ENCODE measurements at regions not wholly inside any gene's neighbourhood (a gene's known extent, or its start where the extent isn't known, plus 50 kb on each side); places are given as distances from the start of the nearest gene placed in this dataset.
"Not testable (repeated sequence)": the region's sequence is repeated elsewhere in the genome, so short reads cannot be mapped to it uniquely, and the experiment has no call there.

DNA sequence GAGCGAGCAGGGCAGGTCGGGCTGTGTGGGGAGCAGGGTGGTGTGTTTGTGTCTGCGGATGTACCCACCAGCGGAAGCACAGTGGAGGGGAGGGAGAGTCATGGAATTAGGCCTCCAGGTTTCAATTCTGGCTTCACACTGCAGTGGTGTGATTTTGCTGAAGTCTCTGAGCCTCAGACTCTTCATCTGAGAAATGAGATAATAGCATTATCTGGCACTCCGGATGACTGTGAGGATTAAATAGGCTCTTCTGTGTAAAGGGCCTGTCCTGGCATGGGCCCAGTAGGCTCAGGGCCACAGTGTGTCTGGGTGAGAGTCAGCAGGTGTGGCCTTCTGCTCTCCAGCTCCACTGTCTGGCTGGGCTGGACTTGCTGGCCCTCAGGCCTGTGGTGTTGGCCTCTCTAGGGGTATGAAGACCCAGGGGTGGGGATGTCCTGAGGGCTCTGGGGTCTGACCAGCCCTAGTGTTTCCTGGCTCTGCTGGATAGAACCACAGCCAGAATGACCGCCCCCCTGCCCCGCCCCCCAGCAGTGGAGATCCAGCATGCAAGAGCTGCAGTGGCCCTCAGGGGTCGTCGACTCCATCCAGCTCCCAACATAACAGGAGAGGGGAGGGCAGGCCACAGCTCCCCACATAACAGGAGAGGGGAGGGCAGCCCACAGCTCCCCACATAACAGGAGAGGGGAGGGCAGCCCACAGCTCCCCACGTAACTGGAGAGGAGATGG is 178.6 kb downstream of the RPS24 start:
- DNase-seq, result no peak

DNA sequence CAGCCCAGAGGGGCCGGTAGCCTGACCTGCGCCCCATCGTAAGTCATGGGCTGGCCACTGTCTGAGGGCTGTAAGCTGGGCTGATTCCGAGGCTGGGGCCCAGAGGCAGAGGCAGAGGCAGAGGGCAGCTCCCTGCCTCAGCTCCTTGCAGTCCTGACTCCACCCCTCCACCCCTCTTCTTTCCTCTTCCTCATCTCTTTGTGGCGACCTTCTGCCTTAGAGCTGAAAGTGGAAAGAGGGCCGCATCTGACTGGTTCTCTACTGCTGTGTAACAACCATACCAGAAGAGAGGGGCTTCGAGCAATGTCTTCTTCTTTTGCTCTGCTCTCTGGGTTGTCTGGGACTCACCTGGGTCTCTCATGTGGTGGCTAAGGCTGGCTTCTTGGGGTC is 179.1 kb downstream of the RPS24 start:
- no peak for DNase-seq

DNA sequence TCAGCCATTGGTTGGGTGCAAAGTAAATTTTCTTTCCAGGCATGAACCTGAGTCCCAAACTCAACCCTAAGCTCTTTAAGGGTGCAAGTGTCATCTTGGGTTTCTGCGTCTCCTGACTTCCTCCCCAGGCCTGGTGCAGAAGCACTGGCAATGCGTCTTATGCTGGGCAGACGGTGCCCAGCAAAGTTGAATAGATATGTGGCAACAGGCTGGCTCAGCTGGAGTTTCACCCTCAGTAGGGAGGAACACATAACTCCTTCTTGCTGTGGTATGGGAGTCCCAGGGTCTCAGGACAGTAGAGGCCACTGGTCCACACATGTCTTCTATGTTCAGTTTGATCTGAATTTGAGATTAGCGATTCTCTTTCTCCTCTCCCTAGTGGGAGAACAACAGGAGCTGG is 181.3 kb downstream of the RPS24 start:
- no peak for DNase-seq

DNA sequence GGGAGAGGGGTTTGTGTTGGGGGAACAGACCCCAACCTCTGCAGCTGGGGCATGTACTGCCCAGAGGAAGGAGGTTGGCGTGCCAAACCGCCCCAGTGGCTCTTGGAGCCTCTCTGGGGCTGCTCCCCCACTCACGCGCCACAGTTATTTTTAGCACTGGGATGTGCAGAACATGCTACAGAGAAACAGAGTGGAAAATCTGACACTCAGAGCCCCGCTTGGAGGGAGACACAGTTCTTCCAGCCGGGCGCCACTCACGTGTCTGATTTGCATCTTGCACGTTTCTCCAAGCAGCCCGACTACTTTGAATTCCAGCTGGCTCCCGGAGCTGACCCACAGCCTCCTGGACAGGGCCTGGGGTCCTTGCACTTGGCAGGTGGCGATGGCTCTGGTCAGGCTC is 182.0 kb downstream of the RPS24 start:
- peak; percentile 92 for DNase-seq

DNA sequence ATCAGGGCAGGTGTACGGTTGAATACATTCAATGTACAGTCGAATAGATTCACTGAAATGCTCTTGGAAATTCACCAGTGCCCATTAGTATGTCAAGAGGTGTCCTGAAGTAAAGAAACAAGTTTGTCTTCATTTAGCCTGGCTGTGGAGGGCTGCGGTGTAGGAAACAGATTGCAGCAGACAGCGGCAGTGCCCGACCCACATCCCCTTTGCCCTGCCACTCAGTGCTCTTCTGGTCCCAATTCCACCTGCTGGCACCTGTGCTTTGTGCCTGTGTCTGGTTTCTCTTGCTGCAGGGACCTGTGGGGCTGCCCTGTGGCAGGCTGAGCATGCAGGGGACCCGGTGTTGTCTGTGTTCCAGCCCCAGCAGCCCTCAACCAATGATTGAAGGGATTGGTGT is 183.7 kb downstream of the RPS24 start:
- DNase-seq, result no peak

DNA sequence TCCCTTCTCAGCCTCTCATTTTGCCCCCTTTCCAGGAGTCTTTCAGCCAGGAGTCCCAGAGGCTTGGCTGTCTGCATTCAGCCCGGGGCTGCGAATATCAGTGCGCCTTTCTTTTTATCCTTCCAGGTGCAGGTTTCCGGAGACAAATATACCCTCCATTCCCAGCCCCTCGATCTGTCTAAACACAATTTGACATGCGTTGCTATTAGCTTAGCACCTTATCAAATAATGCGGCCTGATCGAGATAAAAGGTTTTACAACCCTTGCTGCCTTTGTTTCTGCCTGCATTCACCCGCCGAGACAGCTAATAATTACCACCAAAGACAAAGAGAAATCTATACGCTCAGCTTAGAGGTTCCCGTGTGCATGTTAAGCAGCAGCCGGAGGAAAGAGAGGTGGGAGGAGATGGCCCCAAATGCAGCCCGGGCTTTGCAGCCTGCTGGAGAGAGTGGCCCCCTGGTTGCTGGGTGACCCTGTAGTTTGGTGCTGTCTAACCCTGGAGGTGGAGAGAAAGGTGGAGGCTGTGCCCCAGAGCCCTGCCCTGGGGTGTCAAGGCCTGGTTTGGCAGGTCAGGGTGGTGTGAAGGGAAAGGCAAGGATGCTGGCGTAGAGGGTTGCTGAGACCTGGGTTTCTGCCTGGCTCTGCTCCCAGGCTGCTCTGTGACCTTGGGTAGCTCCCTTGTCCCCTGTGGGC is 185.3 kb downstream of the RPS24 start:
- no peak for DNase-seq

DNA sequence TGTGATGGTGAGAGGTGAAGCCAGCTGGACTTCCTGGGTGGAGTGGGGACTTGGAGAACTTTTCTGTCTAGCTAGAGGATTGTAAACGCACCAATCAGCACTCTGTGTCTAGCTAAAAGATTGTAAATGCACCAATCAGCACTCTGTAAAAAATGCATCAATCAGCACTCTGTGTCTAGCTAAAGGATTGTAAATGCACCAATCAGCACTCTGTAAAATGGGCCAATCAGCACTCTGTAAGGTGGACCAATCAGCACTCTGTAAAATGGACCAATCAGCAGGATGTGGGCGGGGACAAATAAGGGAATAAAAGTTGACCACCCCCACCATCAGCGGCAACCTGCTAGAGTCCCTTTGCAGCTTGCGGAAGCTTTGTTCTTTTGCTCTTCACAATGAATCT is 185.9 kb downstream of the RPS24 start:
- DNase-seq, result not testable (repeated sequence)

DNA sequence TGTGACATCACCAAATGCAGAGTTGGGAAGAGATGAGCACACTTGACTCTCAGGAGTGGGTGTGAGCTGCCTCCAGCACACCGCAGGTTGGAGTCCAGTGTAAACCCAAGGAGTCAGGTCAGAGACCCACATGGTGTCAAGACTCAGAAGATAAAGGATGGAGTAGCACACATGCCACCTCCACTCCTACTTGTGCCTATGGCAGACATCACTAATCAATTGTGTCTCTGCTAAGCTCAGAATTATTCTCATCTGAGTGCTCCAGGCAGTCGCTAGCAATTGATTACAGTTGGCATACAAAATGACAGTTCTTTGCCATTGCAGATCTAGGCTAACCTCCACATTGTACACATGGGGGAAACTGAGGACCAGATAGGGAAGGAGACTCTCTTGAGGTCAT is 187.1 kb downstream of the RPS24 start:
- DNase-seq, result no peak

DNA sequence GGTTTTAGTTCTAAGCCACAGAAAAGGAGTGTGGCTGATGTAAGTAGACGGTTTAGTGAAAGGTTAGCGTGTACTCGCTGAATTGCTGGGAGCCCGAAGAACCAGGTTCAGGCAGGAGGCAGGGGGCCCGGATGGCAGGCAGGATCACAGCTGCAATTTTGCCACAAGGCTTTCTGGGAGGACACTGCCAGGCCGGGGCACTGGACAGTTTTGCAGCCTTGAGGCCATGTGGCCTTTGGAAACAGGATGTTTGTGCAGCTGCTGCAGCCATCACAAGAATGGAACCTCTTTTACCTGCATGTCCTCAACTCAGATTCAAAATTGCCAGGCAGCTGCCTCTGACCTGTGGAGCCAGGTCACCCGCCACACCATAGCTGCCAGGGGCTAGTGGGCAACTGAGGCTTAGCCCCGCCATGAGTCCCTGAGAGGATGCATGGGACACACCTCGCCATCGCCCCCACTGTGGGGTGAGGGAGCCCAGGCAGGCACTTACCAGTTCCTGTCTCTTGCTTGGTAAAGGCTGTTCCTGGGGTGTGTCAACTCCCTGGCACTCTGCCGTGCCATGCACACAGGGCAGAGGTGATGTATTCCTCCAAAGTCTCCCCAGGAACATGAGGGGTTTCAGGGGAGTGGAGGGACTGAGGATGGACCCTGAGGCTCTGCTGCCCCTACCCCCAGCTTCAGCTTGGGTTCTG is 188.6 kb downstream of the RPS24 start:
- DNase-seq, result no peak

DNA sequence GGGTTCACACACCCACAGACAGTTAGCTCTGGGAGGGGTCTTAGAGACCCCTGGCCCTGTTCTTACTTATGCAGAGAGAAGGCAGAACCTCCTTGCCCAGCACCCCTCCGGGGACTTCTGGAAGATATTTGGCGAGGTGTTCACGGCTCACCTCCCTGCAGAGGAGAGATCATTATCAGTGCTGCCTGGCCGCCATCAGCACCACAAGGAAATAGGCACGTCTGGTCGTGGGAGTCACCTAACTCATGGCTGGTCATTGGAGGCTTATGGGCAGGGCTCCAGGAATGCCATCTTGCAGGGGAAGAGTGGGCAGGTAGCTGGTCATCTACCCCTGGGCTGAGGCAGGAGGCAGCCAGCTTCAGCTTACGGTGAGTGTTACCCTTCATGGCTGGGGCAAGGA is 189.4 kb downstream of the RPS24 start:
- DNase-seq, result no peak

DNA sequence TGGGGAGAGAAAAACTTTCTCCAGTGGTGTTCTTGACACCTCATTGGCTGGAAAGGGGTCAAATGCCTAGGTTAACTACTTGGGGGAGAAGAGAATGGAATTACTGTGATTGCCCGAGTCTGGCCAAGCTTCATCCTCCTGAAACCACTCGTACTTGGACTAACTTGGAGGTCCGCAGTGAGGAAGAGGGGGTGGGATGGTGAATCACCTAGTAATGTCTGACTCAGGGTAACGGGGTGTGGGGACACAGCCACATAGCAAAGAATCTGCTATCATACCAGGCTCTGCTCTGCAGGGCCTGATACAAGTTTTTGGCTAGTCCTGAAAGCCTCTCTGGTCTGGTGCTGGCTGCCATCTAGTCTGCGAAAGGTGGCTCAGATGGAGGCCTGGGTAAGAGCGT is 190.9 kb downstream of the RPS24 start:
- DNase-seq, result no peak

DNA sequence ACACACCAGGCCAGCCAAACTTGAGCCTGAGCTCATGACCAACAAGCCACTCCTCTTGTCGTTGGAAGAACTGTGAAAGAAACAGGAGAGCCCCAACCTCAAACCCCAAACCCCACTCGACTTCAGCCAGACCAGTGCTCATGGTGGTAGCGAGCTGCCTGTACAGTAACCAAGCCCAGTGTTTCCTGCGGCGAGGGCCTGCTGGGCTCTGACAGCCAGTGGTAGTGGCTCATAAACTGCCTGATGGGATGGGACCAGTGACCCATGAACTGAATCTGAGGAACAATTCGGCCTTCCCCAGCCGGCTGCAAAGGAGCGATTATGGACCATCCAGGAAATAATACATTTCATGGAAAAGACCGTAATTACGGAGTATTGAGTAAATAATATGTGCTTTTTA is 191.9 kb downstream of the RPS24 start:
- no peak for DNase-seq

DNA sequence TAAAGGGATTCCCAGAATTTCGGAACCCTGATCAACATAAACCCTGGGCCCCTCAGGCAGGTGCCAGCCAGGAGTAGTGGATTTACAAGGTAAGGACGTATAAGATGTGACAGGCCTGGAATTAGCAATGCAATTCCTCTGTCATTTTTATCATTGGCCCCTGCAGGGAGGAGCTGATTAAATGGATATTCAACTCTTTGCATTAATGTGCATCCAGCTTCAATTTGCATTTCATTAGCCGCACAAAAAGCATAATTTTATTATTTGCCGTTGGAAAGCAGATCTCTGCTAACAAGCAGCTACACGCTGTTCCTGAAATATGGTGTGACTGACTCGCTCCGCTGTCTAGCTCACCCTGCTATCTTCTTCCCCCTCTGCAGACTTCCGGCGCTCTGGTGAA is 195.8 kb downstream of the RPS24 start:
- DNase-seq, result no peak

DNA sequence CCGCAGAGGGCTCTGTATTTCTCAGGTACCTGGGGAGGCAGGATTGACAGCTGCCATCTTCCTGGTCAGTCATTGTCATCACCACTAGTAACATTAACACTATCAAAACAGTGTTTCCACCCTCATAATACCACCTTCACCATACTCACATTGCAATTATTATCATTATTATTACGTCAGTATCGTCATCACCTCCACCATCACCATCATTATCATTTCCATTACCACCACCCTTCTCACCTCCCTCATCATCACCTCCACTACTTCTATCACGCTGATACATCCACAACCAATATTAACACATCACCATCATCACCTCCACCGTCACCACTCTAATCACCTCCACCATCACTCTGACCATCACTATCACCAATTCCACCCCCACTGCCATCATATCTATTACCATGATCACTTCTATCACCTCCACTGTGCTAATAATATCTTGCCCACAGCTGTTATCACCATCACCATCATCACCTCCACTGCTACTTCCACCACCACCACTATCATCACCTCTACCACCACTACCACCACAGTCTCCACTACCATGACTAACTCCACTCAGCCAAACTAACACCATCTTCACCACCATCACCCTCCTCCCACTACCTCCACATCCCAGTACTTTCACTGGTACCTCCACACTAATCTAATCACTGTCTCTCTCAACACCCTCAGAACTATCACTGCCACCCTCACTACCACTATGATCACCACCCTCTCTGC is 196.4 kb downstream of the RPS24 start:
- DNase-seq, result no peak

DNA sequence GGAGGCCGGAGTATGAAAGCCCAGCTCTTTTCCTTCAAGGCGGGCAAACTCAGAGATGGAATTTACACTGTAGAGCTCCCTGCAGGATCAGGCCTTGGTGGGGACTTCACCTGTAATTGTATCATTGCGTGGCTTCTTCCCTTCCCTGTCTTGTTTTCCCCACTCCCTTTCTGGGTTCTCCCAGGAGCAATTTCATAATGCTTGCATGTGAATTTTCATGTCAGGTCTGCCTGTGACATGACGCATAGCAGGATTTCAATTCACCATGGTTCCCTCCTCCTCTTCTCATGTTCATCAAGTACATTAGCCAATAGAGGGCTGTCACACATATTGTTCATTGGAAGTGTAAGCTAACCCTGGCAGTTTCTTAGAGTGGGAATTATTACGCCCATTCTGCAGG is 197.7 kb downstream of the RPS24 start:
- no peak for DNase-seq

DNA sequence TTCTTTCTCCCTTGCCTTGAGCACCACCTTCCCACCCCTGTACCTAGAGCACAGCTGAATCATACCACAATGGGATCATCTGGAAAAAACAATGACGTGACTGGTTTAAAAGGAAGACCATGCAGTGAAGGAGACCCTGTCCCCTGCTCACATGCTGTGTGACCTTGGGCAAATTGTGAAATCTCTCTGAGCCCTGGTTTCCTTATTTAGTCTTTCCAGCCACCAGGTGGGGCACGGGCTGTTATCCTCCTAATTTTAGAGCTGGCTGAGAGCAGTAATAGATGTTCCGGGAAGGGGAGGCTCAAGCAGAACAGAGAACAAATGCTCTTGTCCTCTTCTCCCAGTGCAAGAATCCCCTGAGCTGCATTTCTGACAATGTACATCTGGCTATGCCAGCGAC is 198.3 kb downstream of the RPS24 start:
- DNase-seq, result no peak

DNA sequence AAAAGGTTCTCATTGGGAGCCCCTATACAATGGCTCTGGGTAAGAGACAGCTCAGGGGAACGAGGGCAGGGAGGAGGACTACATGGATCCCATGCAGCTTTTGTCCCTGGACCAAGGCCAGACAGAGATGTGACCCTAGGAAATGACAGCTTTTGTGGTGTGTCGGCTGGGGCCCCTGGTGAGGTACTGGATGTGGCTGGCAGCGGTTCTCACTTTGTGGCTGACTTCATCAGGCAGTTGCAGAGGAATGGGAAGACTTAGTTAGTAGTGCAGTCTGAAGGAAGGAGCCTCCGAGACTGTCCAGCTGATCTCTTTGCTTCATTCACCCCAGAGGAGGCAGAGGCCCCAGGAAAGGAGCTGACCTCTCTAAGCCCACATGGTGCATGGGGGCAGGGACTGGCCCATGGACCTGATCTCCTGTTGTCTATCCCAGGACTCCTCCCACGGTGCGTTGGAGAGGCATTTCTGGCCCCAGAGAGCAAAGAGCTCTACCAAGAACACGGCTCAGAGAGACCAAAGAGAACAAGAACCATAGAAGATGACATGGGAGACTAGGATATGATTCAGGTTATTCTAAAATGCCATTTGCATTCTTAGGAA is 202.9 kb downstream of the RPS24 start:
- DNase-seq, result no peak

DNA sequence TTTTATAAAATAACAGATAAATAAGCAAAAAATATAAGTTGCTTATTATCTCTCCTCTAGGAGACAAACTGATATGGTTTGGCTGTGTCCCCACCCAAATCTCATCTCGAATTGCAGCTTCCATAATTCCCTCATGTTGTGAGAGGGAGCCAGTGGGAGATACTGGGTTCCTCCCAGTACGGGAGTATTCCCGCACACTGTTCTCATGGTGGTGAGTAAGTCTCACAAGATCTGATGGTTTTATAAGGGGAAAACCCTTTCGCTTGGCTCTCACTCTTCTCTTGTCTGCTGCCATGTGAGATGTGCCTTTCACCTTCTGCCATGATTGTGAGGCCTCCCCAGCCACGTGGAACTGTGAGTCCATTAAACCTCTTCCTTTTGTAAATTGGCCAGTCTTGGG is 204.3 kb downstream of the RPS24 start:
- not testable (repeated sequence) for DNase-seq

DNA sequence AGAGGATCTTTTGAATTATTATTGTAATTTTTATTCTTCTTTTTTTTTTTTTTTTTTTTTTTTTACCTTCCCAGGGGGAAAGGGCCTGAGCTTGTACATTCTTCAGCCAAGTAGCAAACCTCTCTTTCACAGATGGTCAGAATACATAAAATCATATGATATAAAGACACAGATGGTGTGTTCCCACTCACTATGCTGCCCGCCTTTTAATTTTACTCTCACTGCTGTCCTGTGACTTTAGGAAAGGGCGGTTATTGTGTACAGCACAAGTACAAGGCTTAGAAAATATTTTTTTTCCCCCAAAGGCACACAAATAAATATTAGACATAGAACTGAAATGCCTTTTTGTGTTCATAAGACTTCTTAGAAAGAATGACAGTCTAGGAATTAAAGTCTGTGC is 213.6 kb downstream of the RPS24 start:
- no peak for DNase-seq

DNA sequence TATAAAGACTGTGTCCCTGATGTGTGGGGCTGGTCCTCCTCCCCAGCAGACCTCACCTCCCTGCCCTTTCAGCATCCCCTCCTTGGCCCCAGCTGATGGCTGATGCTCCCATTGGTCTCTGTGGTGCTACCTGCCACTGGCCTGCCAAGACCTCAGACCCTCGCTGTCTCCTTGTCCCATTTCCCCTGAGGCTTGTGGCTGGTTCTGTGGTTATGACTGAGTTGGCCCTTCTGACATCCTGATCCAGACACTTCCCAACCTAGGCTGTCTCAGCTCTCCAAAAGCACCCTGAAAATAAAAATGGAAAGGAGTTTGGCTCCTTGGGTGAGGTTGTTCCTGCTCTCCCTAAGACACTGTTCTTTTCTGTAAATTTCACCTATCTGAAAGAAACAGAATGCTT is 214.2 kb downstream of the RPS24 start:
- no peak for DNase-seq

DNA sequence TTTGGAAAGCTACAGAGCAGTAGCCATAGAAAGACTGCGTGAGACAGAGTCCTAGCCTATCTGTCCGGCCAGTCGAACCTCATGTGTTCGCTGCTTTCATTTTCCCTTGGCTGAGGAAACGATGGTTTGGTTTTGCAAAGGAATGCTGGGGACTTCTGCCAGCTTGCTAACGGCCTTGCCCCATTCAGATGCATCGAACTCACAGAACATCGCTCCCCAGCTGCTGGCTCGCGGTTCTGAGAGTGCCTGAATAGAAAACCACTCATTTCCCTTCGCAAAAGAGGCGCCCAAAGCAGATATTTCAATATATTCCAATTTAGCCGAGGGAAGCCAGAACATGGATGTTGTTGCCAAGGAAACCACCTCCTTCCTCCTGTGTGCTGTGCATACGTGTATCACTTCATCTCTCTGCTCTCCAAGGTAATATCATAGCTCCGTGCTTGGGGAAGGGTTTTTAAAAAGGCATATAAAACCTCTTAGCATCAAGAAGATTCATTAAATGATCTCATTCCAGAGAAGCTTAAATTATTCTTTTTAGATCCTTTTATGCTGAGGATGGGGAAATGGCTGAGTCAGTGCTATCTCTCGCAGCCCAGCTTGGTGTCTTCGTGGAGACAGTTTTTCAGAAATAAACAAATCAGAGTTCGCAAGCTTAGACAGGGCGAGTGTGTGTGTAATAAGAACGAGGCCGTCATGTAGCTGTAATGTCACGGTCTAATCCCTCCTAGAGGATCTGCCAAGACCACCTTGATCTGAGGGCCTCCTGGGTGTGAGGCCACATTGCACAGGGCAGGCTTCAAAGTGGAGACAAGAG is 215.2 kb downstream of the RPS24 start:
- peak; percentile 79 for DNase-seq

DNA sequence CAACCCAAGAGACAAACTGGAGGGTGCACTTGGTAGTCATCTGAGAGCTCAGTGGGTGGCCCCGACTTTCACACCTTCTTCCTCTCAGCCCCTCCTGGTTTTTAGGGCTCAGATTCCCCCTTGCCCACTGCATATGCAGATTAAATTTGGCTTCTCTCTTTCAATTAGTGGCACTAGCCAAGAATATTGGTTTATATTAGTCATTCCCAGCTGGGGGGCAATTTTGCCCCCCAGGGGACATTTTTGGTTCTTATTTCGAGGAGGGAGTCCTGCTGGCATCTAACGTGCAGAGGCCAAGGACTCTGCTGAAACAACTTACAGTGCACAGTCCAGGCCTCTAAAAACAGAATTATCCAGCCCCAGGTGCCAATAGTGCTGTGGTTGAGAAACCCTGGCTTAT is 216.0 kb downstream of the RPS24 start:
- DNase-seq, result no peak

All from left hindlimb (tissue), 1 donor.